HEK293 (cell line): ENCODE measurements at regions not wholly inside any gene's neighbourhood (a gene's known extent, or its start where the extent isn't known, plus 50 kb on each side); places are given as distances from the start of the nearest gene placed in this dataset.

ENCODE experiments used
- CTCF ChIA-PET: fragments of 350-600 bp; formaldehyde crosslinking; extraction: SDS; loops from one replicate; lab custom pipeline; 2021; ENCODE audit warnings: antibody characterized with exemption; lab: Yijun Ruan, JAX
- POLR2A ChIA-PET: fragments of 300-600 bp; formaldehyde crosslinking; extraction: SDS; loops from one replicate; lab custom pipeline; 2020; ENCODE audit warnings: antibody characterized with exemption, inconsistent platforms; lab: Yijun Ruan, JAX
- H3K27ac ChIP-seq: fragments of 200-500 bp; sonication (Bioruptor generic); 2 replicates; pipeline ENCODE4 v1.5.1; 2014; ENCODE audit warnings: low read depth, low read length, control low read depth, inconsistent platforms; ENCODE audit errors: extremely low read depth
- H3K36me3 ChIP-seq, 2 experiments: fragments of 200-500 bp in 1 of 2; sonication (Bioruptor generic) in 1 of 2; 1 replicate in 1 of 2; 2 replicates in 1 of 2; pipeline ENCODE4 v1.5.1; 2014 to 2017; ENCODE audit warnings: inconsistent platforms in 2 of 2, low read length in 2 of 2; ENCODE audit not compliant: control insufficient read depth in 2 of 2, insufficient read depth in 1 of 2
- H3K4me1 ChIP-seq: fragments of 200-500 bp; sonication (Bioruptor generic); 2 replicates; pipeline ENCODE4 v1.5.1; 2014; ENCODE audit warnings: mild to moderate bottlenecking, low read length, inconsistent platforms; ENCODE audit not compliant: control insufficient read depth, insufficient read depth
- H3K4me3 ChIP-seq: 2 replicates; pipeline ENCODE4 v1.5.1; 2011; ENCODE audit warnings: low read depth, mild to moderate bottlenecking, control low read depth, low read length, moderate library complexity
- H3K9me3 ChIP-seq: fragments of 200-500 bp; sonication (Bioruptor generic); 2 replicates; pipeline ENCODE4 v1.5.1; 2014; ENCODE audit warnings: low read depth, low read length, inconsistent platforms; ENCODE audit not compliant: control insufficient read depth, insufficient read depth
- EGR2 ChIP-seq: fragments of 450-650 bp; formaldehyde crosslinking; IDR thresholded peaks from 2 replicates; pipeline ENCODE4 v1.5.1; 2016; ENCODE audit warnings: low read depth, missing biosample characterization, missing genetic modification characterization
- MZF1 ChIP-seq: fragments of 450-650 bp; formaldehyde crosslinking; IDR thresholded peaks from 2 replicates; pipeline ENCODE4 v1.5.1; 2017; ENCODE audit warnings: missing biosample characterization, missing genetic modification characterization, borderline replicate concordance
- SETDB1 ChIP-seq: IDR thresholded peaks from one replicate; pipeline ENCODE4 v1.6.1; 2017; ENCODE audit warnings: mild to moderate bottlenecking, low read length, moderate library complexity, mixed read lengths; ENCODE audit not compliant: insufficient read length
- ZBTB1 ChIP-seq: fragments of 450-650 bp; formaldehyde crosslinking; IDR thresholded peaks from 2 replicates; pipeline ENCODE4 v1.5.1; 2016; ENCODE audit warnings: missing biosample characterization, missing genetic modification characterization
- ZBTB48 ChIP-seq: fragments of 450-650 bp; formaldehyde crosslinking; IDR thresholded peaks from 2 replicates; pipeline ENCODE4 v1.5.1; 2016; ENCODE audit warnings: missing biosample characterization, missing genetic modification characterization
- ZNF138 ChIP-seq: fragments of 450-650 bp; formaldehyde crosslinking; IDR thresholded peaks from 2 replicates; pipeline ENCODE4 v1.5.1; 2016; ENCODE audit warnings: missing biosample characterization, missing genetic modification characterization, borderline replicate concordance
- ZNF146 ChIP-seq: fragments of 450-650 bp; formaldehyde crosslinking; IDR thresholded peaks from 2 replicates; pipeline ENCODE4 v1.5.1; 2016; ENCODE audit warnings: missing biosample characterization, missing genetic modification characterization
- ZNF169 ChIP-seq: fragments of 450-650 bp; formaldehyde crosslinking; IDR thresholded peaks from 2 replicates; pipeline ENCODE4 v1.5.1; 2016; ENCODE audit warnings: missing biosample characterization, missing genetic modification characterization
- ZNF768 ChIP-seq: fragments of 450-650 bp; formaldehyde crosslinking; IDR thresholded peaks from 2 replicates; pipeline ENCODE4 v1.5.1; 2018; ENCODE audit warnings: missing biosample characterization, mild to moderate bottlenecking, missing genetic modification characterization
- ZNF791 ChIP-seq: fragments of 450-650 bp; formaldehyde crosslinking; IDR thresholded peaks from 2 replicates; pipeline ENCODE4 v1.5.1; 2016; ENCODE audit warnings: missing biosample characterization, missing genetic modification characterization
- TF ChIP-seq, protein P1 (sequence below): fragments of 450-650 bp; formaldehyde crosslinking; IDR thresholded peaks from 2 replicates; pipeline ENCODE4 v1.5.1; 2016; ENCODE audit warnings: missing biosample characterization, missing genetic modification characterization
- TF ChIP-seq, protein P2 (sequence below): fragments of 450-650 bp; formaldehyde crosslinking; IDR thresholded peaks from 2 replicates; pipeline ENCODE4; 2016; ENCODE audit warnings: missing biosample characterization, missing genetic modification characterization
- TF ChIP-seq, protein P3 (sequence below): fragments of 450-650 bp; formaldehyde crosslinking; IDR thresholded peaks from 2 replicates; pipeline ENCODE4 v1.5.1; 2016; ENCODE audit warnings: missing biosample characterization, missing genetic modification characterization
- TF ChIP-seq, protein P4 (sequence below): fragments of 450-650 bp; formaldehyde crosslinking; IDR thresholded peaks from 2 replicates; pipeline ENCODE4 v1.5.1; 2017; ENCODE audit warnings: missing biosample characterization, missing genetic modification characterization

DNA sequence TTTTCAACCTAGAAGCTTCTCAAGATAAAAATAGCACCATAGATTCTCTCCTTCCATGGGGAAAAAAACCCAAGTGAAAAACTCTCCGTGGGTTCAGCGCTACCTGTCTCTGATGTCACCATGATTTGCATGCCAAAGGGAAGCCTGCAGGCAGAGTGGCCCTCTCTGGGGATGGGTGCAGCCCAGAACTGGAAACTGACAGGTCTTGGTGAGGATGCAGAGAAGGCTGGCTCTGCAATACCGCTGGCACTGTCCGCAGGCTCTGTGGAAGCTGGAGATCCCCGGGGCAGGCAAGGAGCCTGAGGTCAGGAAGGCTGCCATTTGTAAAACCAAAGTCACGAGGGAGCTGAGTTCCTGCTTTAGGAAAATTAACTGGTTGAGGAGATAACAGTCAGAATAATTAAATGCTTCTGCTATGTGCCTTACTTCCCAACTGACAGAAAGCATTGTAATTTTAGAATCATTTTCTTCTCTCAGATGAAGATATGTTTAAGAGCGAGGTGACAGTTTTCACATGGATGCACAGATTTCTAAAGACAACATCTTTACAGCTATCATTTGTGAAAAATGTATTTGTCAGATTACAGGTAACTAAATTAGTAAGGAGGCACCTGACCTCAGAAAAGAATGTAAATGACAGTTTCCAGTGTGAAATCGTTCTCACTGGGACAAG, 731.5 kb upstream of the FZD8 start:
- ChIA-PET POLR2A (no interaction called here), CTCF (no interaction called here)
- no peak for TF ChIP-seq SETDB1
- TF ChIP-seq ZBTB1 (tag by site-specific recombination), result no peak
- TF ChIP-seq ZNF768 (tag by site-specific recombination), result no peak
- TF ChIP-seq ZBTB48 (tag by site-specific recombination), result no peak
- TF ChIP-seq ZNF791 (tag by site-specific recombination), result no peak
- TF ChIP-seq, protein P1, sequence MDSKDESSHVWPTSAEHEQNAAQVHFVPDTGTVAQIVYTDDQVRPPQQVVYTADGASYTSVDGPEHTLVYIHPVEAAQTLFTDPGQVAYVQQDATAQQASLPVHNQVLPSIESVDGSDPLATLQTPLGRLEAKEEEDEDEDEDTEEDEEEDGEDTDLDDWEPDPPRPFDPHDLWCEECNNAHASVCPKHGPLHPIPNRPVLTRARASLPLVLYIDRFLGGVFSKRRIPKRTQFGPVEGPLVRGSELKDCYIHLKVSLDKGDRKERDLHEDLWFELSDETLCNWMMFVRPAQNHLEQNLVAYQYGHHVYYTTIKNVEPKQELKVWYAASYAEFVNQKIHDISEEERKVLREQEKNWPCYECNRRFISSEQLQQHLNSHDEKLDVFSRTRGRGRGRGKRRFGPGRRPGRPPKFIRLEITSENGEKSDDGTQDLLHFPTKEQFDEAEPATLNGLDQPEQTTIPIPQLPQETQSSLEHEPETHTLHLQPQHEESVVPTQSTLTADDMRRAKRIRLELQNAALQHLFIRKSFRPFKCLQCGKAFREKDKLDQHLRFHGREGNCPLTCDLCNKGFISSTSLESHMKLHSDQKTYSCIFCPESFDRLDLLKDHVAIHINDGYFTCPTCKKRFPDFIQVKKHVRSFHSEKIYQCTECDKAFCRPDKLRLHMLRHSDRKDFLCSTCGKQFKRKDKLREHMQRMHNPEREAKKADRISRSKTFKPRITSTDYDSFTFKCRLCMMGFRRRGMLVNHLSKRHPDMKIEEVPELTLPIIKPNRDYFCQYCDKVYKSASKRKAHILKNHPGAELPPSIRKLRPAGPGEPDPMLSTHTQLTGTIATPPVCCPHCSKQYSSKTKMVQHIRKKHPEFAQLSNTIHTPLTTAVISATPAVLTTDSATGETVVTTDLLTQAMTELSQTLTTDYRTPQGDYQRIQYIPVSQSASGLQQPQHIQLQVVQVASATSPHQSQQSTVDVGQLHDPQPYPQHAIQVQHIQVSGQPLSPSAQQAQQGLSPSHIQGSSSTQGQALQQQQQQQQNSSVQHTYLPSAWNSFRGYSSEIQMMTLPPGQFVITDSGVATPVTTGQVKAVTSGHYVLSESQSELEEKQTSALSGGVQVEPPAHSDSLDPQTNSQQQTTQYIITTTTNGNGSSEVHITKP, result no peak
- TF ChIP-seq, protein P2, sequence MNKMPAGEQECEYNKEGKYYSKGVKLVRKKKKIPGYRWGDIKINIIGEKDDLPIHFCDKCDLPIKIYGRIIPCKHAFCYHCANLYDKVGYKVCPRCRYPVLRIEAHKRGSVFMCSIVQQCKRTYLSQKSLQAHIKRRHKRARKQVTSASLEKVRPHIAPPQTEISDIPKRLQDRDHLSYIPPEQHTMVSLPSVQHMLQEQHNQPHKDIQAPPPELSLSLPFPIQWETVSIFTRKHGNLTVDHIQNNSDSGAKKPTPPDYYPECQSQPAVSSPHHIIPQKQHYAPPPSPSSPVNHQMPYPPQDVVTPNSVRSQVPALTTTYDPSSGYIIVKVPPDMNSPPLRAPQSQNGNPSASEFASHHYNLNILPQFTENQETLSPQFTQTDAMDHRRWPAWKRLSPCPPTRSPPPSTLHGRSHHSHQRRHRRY (tag by site-specific recombination), result no peak
- TF ChIP-seq ZNF169 (tag by site-specific recombination), result no peak
- TF ChIP-seq, protein P3, sequence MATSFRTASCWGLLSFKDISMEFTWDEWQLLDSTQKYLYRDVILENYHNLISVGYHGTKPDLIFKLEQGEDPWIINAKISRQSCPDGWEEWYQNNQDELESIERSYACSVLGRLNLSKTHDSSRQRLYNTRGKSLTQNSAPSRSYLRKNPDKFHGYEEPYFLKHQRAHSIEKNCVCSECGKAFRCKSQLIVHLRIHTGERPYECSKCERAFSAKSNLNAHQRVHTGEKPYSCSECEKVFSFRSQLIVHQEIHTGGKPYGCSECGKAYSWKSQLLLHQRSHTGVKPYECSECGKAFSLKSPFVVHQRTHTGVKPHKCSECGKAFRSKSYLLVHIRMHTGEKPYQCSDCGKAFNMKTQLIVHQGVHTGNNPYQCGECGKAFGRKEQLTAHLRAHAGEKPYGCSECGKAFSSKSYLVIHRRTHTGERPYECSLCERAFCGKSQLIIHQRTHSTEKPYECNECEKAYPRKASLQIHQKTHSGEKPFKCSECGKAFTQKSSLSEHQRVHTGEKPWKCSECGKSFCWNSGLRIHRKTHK (tag by site-specific recombination), result no peak
- TF ChIP-seq ZNF138 (tag by site-specific recombination), result no peak

DNA sequence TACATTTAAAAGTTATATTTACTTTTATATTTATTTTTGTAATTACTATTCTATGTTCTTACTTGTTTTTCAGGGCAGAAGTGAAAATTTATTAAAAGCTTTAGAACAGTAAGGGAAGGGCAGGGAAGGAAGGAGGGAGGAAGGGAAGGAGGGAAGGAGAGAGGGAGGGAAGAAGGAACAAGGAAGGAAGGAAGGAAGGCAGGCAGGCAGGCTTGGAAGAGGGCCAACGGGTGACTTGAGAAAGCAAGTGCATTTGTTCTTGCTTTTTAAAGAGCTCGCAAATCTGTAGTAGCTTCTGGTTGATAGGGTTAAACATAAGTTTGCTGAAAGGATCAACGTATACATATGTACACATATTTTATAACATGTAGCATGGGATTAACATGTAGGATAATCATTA, 725.3 kb upstream of the FZD8 start:
- Histone ChIP-seq H3K4me1 (no peaks in the 10 kb centered on the region; the same call in 1 of the 2 replicates), H3K4me3 (no peak overlapping the region), H3K9me3 (no peaks in the 10 kb centered on the region), H3K27ac (no peak overlapping the region)
- ChIA-PET CTCF (interaction anchor here (0.6 kb wide), 1 partner anchor 359 kb away, joined by 3 read pairs; no protein-coding TSS in a partner anchor), POLR2A (no interaction called here)
- no peak for TF ChIP-seq ZNF146 (tag by site-specific recombination)
- no peak for TF ChIP-seq ZNF768 (tag by site-specific recombination)
- TF ChIP-seq, protein P4, sequence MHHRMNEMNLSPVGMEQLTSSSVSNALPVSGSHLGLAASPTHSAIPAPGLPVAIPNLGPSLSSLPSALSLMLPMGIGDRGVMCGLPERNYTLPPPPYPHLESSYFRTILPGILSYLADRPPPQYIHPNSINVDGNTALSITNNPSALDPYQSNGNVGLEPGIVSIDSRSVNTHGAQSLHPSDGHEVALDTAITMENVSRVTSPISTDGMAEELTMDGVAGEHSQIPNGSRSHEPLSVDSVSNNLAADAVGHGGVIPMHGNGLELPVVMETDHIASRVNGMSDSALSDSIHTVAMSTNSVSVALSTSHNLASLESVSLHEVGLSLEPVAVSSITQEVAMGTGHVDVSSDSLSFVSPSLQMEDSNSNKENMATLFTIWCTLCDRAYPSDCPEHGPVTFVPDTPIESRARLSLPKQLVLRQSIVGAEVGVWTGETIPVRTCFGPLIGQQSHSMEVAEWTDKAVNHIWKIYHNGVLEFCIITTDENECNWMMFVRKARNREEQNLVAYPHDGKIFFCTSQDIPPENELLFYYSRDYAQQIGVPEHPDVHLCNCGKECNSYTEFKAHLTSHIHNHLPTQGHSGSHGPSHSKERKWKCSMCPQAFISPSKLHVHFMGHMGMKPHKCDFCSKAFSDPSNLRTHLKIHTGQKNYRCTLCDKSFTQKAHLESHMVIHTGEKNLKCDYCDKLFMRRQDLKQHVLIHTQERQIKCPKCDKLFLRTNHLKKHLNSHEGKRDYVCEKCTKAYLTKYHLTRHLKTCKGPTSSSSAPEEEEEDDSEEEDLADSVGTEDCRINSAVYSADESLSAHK (tag by site-specific recombination), result no peak
- TF ChIP-seq EGR2 (tag by site-specific recombination), result no peak
- TF ChIP-seq MZF1 (tag by site-specific recombination), result no peak
- TF ChIP-seq, all 188 proteins: peak for 0
- H3K36me3 ChIP-seq, result no peaks in the 10 kb centered on the region

More for the DNA sequence above, 731.5 kb upstream of the FZD8 start:
- no peaks in the 10 kb centered on the region for H3K9me3 ChIP-seq
- no peak overlapping the region for H3K27ac ChIP-seq
- H3K36me3 ChIP-seq, result no peaks in the 10 kb centered on the region
- H3K4me1 ChIP-seq, result no peaks in the 10 kb centered on the region
- H3K4me3 ChIP-seq, result no peak overlapping the region
